DND-41 (cell line): ENCODE measurements at regions not wholly inside any gene's neighbourhood (a gene's known extent, or its start where the extent isn't known, plus 50 kb on each side); places are given as distances from the start of the nearest gene placed in this dataset.

Experiments
- ATAC-seq: fragments of 200-7000 bp; cut with Tn5 transposase; 3 replicates; pipeline ENCODE4 v1.9.1; 2021; ENCODE audit warnings: low read depth; ENCODE audit not compliant: insufficient read depth
- DNase-seq: peaks from one replicate; pipeline ENCODE4 v3.0.0-alpha.2; 2020
- H2AFZ ChIP-seq: 2 replicates; pipeline ENCODE4 v1.6.0; 2012; ENCODE audit warnings: low read depth, low read length
- H3K27ac ChIP-seq: 2 replicates; pipeline ENCODE4 v1.5.1; 2012; ENCODE audit warnings: low read length, inconsistent platforms
- H3K27me3 ChIP-seq: fragments of 200-600 bp; sonication (generic); 2 replicates; pipeline ENCODE4 v1.6.0; 2012; ENCODE audit warnings: low read length, mild to moderate bottlenecking, inconsistent platforms; ENCODE audit not compliant: insufficient read depth, poor library complexity
- H3K36me3 ChIP-seq: 2 replicates; pipeline ENCODE4 v1.5.1; 2012; ENCODE audit warnings: low read length, inconsistent platforms; ENCODE audit not compliant: insufficient read depth
- H3K4me1 ChIP-seq: 2 replicates; pipeline ENCODE4 v1.5.1; 2012; ENCODE audit warnings: mild to moderate bottlenecking, low read length; ENCODE audit not compliant: insufficient read depth
- H3K4me2 ChIP-seq: 2 replicates; pipeline ENCODE4 v1.6.0; 2012; ENCODE audit warnings: mild to moderate bottlenecking, moderate library complexity, low read length, inconsistent platforms; ENCODE audit not compliant: insufficient read depth
- H3K4me3 ChIP-seq, 2 experiments: fragments of 200-600 bp in 1 of 2; shearing (Covaris generic) in 1 of 2; 2 replicates each; pipeline ENCODE4 v1.5.1; 2012 to 2016; ENCODE audit warnings: inconsistent platforms in 2 of 2, low read length in 2 of 2, mild to moderate bottlenecking in 2 of 2, low read depth in 1 of 2, moderate library complexity in 1 of 2
- H3K79me2 ChIP-seq: 2 replicates; pipeline ENCODE4 v1.6.0; 2012; ENCODE audit warnings: low read length, inconsistent platforms; ENCODE audit not compliant: insufficient read depth
- H3K9ac ChIP-seq: 2 replicates; pipeline ENCODE4 v1.6.0; 2012; ENCODE audit warnings: low read depth, mild to moderate bottlenecking, inconsistent platforms, low read length, moderate library complexity
- H3K9me3 ChIP-seq: 2 replicates; pipeline ENCODE4 v1.5.1; 2012; ENCODE audit warnings: low read length, moderate library complexity, mild to moderate bottlenecking, inconsistent platforms; ENCODE audit not compliant: insufficient read depth, severe bottlenecking
- H4K20me1 ChIP-seq: 2 replicates; pipeline ENCODE4 v1.6.0; 2012; ENCODE audit warnings: low read length; ENCODE audit not compliant: insufficient read depth
- CTCF ChIP-seq: IDR thresholded peaks from 2 replicates; pipeline ENCODE4 v1.5.1; 2012; ENCODE audit warnings: borderline replicate concordance, low read length, moderate library complexity, mild to moderate bottlenecking; ENCODE audit not compliant: poor library complexity, severe bottlenecking; ENCODE audit errors: extremely low read depth
- EZH2 ChIP-seq: IDR thresholded peaks from 3 replicates; pipeline ENCODE4 v1.6.1; 2012; ENCODE audit warnings: borderline replicate concordance, low read depth, mild to moderate bottlenecking, moderate library complexity, low read length, inconsistent platforms; ENCODE audit not compliant: severe bottlenecking

GRCh38 chr1:68366572-68366971, 83.2 kb downstream of the RPE65 start:
- Histone ChIP-seq H3K4me2 (no peak overlapping the region), H3K4me3 (no peak overlapping the region), H3K27ac (no peak overlapping the region), H2AFZ (no peak overlapping the region), H3K9ac (no peak overlapping the region), H3K4me1 (no peaks in the 10 kb centered on the region), H3K36me3 (no peaks in the 10 kb centered on the region), H4K20me1 (no peaks in the 10 kb centered on the region), H3K9me3 (no peaks in the 10 kb centered on the region), H3K79me2 (no peaks in the 10 kb centered on the region), H3K27me3 (no peaks in the 10 kb centered on the region)
- DNase-seq (no peak), ATAC-seq (no peak)
- no peak for TF ChIP-seq CTCF
- no peak for TF ChIP-seq EZH2

GRCh38 chr1:68365709-68366382, 83.9 kb downstream of the RPE65 start:
- TF ChIP-seq CTCF (no peak), EZH2 (no peak)
- DNase-seq (no peak), ATAC-seq (no peak)
- Histone ChIP-seq H3K27ac (no peak overlapping the region), H3K4me2 (no peak overlapping the region), H3K27me3 (no peaks in the 10 kb centered on the region), H3K36me3 (no peaks in the 10 kb centered on the region), H3K4me1 (no peaks in the 10 kb centered on the region), H3K9ac (no peak overlapping the region), H3K9me3 (no peaks in the 10 kb centered on the region), H3K79me2 (no peaks in the 10 kb centered on the region), H3K4me3 (no peak overlapping the region), H4K20me1 (no peaks in the 10 kb centered on the region), H2AFZ (no peak overlapping the region)

- Histone ChIP-seq H3K9me3 (no peaks in the 10 kb centered on the region), H2AFZ (no peak overlapping the region), H3K27ac (no peak overlapping the region), H3K4me1 (no peaks in the 10 kb centered on the region), H3K27me3 (peaks cover 3% of the 10 kb centered on the region), H3K36me3 (no peaks in the 10 kb centered on the region), H3K79me2 (no peaks in the 10 kb centered on the region), H4K20me1 (no peaks in the 10 kb centered on the region), H3K4me3 (no peak overlapping the region), H3K4me2 (no peak overlapping the region), H3K9ac (no peak overlapping the region)
- TF ChIP-seq CTCF (no peak), EZH2 (no peak)
- DNase-seq (no peak), ATAC-seq (no peak)
Observed at GRCh38 chr1:68363339-68363738, 86.4 kb downstream of the RPE65 start.
